ENCODE measurements at regions not wholly inside any gene's neighbourhood (a gene's known extent, or its start where the extent isn't known, plus 50 kb on each side); places are given as distances from the start of the nearest gene placed in this dataset.
A peak's percentile ranks its signal among the peaks of the same experiment; 100 is the strongest.
"Not testable (repeated sequence)": the region's sequence is repeated elsewhere in the genome, so short reads cannot be mapped to it uniquely, and the experiment has no call there.

DNA sequence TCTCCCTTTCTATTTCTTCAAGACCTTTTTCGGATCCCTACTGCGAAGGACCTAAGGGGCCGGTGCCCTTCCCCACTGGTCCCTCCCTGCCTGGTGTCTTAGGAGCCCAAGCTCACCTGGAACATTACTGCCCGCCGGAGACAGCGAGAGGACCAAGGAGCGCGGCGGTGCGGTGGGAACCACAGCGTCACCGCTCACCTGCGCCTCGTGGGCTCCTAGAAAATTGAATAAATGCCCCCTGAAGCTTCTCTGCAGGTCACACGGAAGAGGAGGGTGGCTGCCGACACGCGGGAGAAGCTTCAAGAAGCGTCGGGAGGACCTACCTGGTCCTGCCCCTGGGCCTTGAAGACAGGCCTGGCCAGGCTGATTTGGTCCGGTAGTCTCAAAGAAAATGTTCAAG, 65.2 kb downstream of the PPIAL4A start:
- DNase-seq (ENCODE audit: low read depth in 1 of 2, low spot score in 1 of 2), result no peak
- no peak overlapping the region for H3K4me3 ChIP-seq (replicated peaks; ENCODE audit: insufficient read depth, low read length)
- no peak for TF ChIP-seq GABPA (IDR thresholded peaks at IDR 0.05; ENCODE audit: low read depth)
- TF ChIP-seq SPI1 (IDR thresholded peaks at IDR 0.05; ENCODE audit: borderline replicate concordance, low read depth), result no peak
- TF ChIP-seq POLR2AphosphoS5 (IDR thresholded peaks at IDR 0.05; ENCODE audit: low read depth), result no peak

DNA sequence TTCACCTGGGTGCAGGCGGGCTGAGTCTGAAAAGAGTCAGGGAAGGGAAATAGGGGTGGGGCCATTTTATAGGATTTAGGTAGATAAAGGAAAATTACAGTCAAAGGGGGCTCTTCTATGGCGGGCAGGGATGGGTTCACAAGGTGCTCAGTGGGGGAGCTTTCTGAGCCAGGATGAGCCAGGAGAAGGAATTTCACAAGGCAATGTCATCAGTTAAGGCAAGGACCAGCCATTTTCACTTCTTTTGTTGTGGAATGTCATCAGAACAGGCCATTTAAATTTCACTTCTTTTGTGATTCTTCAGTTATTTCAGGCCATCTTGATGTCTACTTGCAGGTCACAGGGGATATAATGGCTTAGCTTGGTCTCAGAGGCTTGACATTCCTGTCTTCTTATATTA, 66.4 kb downstream of the PPIAL4A start:
- H3K27ac ChIP-seq (replicated peaks); H3K27me3 ChIP-seq (ENCODE audit: insufficient read depth, poor library complexity, severe bottlenecking); DNase-seq (ENCODE audit: low read depth in 1 of 2, low spot score in 1 of 2); H3K4me3 ChIP-seq (replicated peaks; ENCODE audit: insufficient read depth, low read length): not testable (repeated sequence)

More for the DNA sequence above, 65.2 kb downstream of the PPIAL4A start:
- Histone ChIP-seq H3K27me3 (ENCODE audit: insufficient read depth, poor library complexity, severe bottlenecking) (no peaks in the 10 kb centered on the region), H3K27ac (replicated peaks) (no peak overlapping the region)

DNA sequence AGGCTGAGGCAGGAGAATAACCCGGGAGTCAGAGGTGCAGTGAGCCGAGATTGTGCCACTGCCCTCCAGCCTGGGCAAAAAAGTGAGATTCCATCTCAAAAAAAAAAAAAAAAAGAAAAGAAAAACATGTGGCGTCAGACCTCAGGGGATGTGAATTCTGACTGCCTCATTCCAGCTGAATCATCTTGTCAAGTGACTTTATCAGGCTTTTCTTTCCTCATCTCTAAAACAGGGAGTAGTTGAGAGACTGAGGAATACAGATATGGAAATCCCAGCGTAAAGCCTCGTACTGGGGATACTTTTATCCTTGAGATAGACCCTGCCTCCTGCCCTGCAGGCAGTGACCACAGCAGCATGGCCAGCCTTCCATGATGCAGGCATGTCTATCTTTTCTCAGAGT, 76.4 kb downstream of the PPIAL4A start:
- not testable (repeated sequence) for DNase-seq (ENCODE audit: low read depth in 1 of 2, low spot score in 1 of 2); H3K27ac ChIP-seq (replicated peaks); H3K4me3 ChIP-seq (replicated peaks; ENCODE audit: insufficient read depth, low read length); H3K27me3 ChIP-seq (ENCODE audit: insufficient read depth, poor library complexity, severe bottlenecking)

DNA sequence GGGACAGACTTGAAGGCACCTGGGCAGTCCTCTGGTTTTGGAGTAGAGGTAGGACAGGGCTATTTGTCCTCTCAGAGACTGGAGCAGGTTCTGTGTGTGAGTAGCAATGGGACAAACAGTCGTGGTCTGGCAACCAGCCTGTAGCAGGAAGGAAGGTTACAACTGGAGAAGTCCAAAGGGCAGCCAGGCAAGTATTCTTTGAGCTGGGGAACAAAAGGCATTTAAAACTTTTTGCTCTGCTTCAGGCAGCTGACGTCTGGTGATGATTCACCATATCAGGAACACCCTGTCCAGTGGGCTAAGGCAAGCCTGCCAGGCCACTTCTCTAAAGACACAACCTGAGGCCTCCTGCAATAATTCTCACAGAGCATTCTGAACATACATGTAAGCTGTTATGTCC, 83.3 kb downstream of the PPIAL4A start:
- DNase-seq (ENCODE audit: low read depth in 1 of 2, low spot score in 1 of 2), result peak in 1 of 2 experiments; percentile 36
- H3K27ac ChIP-seq (replicated peaks); H3K27me3 ChIP-seq (ENCODE audit: insufficient read depth, poor library complexity, severe bottlenecking); H3K4me3 ChIP-seq (replicated peaks; ENCODE audit: insufficient read depth, low read length): not testable (repeated sequence)

DNA sequence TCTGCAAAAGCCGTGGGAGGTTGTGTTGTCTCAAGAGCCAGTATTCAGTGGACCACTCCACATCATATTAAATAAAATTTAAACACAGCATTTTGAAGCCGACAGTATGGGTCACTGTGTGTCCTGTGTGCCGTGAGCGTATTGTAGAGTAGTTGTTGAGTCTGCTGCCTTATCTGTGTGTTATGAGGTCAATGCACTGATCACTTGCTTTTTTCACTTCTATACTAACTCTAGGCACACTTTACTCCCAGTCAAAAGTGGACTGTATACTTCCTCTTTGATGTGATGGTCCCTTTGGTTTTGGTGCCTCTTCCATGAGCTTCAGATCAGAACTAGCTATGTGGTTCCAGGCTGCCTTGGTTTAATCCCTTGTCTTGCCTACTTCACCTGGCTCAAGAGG, 84.3 kb downstream of the PPIAL4A start:
- H3K27ac ChIP-seq (replicated peaks); H3K4me3 ChIP-seq (replicated peaks; ENCODE audit: insufficient read depth, low read length); DNase-seq (ENCODE audit: low read depth in 1 of 2, low spot score in 1 of 2); H3K27me3 ChIP-seq (ENCODE audit: insufficient read depth, poor library complexity, severe bottlenecking): not testable (repeated sequence)

DNA sequence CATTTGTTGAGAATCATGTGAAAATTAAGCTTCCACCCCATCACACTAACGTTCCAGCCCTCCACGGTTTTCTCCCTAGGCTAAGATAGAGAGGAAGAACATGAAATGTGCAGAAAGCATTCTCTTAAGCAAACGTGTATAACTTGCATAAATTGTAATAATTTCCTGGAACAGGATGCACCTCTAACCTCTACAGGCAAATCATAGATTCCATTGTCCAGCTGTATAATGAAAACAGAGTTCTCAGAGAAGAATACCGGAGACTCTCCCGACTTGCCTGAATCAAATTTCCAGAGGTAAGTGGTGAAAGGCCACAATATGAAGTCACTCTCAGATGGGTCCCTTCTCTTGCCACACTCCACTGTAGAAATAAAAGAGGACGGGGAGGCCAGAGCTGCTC, 87.7 kb downstream of the PPIAL4A start:
- H3K4me3 ChIP-seq (replicated peaks; ENCODE audit: insufficient read depth, low read length); H3K27ac ChIP-seq (replicated peaks); H3K27me3 ChIP-seq (ENCODE audit: insufficient read depth, poor library complexity, severe bottlenecking); DNase-seq (ENCODE audit: low read depth in 1 of 2, low spot score in 1 of 2): not testable (repeated sequence)

DNA sequence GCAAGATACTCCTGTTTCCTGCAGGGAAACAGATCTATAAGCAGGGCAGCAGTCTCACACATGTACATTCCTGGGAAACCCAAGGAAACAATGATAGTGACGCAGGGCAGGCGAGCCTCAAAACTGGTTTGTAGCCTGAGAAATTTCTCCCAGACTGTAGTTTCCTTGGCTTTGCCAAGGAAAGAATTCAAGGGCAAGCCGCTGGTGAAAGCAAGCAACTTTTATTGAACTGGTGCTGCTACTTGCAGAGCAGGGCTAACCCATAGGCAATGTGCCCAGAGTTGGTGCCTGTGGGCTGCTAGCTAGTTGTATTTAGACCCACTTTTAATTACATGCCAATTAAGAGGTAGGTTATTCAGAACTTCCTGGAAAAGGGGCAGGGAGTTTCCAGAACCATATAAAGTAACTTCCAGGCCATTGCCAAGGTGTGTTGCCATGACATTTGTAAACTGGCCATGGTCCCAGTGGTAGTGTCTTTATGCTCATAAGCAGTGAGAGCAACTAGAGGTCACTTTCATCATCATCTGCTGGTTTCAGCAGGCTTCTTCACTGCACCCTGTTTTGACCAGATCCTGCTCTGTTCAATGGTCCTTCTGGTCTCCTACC, 92.0 kb downstream of the PPIAL4A start:
- not testable (repeated sequence) for DNase-seq (ENCODE audit: low read depth in 1 of 2, low spot score in 1 of 2); H3K27me3 ChIP-seq (ENCODE audit: insufficient read depth, poor library complexity, severe bottlenecking); H3K27ac ChIP-seq (replicated peaks); H3K4me3 ChIP-seq (replicated peaks; ENCODE audit: insufficient read depth, low read length)

DNA sequence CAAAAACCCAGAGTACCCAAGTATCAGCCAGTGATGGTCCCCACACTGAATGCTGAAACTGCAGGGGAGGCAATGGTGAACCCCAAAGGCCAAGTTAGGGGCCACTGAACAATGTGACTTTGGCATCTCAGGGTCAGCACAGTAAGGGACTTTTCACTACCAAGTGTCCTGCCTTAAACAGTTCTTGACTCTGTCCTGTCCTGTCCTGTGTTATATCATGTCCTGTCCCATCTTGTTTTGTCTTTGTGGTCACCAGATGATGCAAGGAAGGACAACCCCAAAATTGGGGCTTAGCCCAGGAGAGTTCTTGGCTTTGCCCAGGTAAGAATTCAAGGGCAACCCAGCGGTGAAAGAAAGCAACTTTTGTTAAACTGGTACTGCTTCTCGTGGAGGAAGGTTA, 105.0 kb downstream of the PPIAL4A start:
- H3K27me3 ChIP-seq (ENCODE audit: insufficient read depth, poor library complexity, severe bottlenecking); DNase-seq (ENCODE audit: low read depth in 1 of 2, low spot score in 1 of 2); H3K4me3 ChIP-seq (replicated peaks; ENCODE audit: insufficient read depth, low read length); H3K27ac ChIP-seq (replicated peaks): not testable (repeated sequence)

DNA sequence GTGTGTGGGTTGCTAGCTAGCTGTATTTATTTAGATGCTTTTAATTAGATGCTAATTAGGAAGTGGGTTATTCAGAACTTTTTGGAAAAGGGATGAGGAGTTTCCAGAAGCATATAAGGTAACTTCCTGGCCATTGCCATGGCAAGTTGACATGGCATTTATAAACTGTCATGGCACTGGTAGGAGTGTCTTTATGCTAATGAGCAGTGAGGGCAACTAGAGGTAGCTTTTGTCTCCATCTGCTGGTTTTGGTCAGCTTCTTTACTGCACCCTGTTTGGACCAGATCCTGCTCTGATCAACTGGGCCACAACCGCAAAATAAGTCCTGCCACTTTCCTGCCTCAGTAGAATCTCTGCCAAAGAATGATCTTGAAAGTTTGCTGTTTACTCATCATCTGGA, 105.5 kb downstream of the PPIAL4A start:
- not testable (repeated sequence) for H3K27me3 ChIP-seq (ENCODE audit: insufficient read depth, poor library complexity, severe bottlenecking); DNase-seq (ENCODE audit: low read depth in 1 of 2, low spot score in 1 of 2)

DNA sequence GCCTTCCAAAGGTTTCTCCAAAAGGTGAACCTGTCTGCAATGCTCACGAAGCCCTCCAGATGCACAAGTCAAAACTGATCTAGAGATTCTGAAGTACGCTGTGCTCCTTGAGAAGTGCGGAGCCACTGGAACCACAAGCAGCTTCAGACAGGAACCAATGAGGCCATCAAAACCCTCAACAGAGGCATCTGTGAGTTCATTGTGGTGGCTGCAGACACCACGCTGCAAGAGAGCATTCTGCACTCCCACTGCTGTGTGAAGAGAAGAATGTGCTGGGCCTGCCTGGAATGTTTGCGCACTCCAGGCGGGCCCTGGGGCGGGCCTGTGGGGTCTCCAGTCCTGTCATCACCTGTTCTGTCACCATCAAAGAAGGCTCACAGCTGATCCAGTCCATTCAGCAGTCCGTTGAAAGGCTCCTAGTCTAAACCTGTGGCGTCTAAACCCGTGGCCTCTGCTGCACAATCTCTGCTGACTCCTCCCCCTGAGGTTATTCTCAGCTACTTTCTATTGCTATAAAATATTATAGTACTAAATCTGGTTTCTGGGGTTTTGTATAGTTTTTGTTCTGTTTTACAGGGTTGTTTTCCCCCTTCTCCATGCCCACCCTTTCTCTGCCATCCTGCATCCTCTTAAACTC, 111.6 kb downstream of the PPIAL4A start:
- H3K27ac ChIP-seq (replicated peaks); H3K27me3 ChIP-seq (ENCODE audit: insufficient read depth, poor library complexity, severe bottlenecking); H3K4me3 ChIP-seq (replicated peaks; ENCODE audit: insufficient read depth, low read length); DNase-seq (ENCODE audit: low read depth in 1 of 2, low spot score in 1 of 2): not testable (repeated sequence)

More for the DNA sequence above, 105.5 kb downstream of the PPIAL4A start:
- not testable (repeated sequence) for H3K4me3 ChIP-seq (replicated peaks; ENCODE audit: insufficient read depth, low read length); H3K27ac ChIP-seq (replicated peaks)

DNA sequence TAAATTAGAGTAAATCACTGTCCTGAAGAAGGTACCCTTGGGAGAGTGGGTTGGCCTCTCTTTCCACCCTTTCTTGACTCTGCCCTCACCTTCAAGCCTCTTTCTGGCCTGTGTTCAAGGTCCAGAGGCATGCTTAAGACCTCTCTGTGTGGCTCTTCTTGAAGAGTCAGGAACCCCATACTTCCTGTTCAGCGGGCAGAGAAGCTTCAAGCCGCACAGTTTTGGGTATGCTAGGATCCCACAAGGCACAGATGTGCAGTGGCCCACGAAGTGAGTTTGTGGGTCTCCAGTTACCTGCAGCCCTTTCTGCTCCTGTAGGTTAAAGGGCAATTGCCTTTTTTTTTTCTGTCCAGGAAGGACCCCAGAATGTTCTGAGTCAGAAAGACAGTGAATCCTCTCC, 113.7 kb downstream of the PPIAL4A start:
- not testable (repeated sequence) for DNase-seq (ENCODE audit: low read depth in 1 of 2, low spot score in 1 of 2); H3K27ac ChIP-seq (replicated peaks); H3K27me3 ChIP-seq (ENCODE audit: insufficient read depth, poor library complexity, severe bottlenecking); H3K4me3 ChIP-seq (replicated peaks; ENCODE audit: insufficient read depth, low read length)

DNA sequence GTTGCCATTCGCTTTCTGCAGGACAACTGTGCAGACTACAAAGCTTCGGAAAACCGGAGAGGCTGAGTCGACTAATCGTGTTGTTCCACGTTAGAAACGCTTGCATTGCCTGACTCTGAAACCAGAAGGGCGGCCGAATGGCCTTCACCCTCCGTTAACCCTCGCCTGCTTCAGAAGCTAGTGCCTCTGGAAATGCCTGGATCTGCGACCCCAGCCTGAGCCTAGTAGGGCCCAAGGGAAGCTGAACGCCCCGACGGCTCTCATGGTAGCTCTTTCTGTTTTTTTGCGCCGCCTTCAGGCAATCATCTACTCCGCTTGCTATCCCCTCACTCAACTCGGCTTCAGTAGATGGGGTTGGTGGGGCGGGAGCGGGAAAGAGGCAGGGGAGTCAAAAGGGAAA, 117.3 kb downstream of the PPIAL4A start:
- H3K27me3 ChIP-seq (ENCODE audit: insufficient read depth, poor library complexity, severe bottlenecking); H3K27ac ChIP-seq (replicated peaks); DNase-seq (ENCODE audit: low read depth in 1 of 2, low spot score in 1 of 2); H3K4me3 ChIP-seq (replicated peaks; ENCODE audit: insufficient read depth, low read length): not testable (repeated sequence)

DNA sequence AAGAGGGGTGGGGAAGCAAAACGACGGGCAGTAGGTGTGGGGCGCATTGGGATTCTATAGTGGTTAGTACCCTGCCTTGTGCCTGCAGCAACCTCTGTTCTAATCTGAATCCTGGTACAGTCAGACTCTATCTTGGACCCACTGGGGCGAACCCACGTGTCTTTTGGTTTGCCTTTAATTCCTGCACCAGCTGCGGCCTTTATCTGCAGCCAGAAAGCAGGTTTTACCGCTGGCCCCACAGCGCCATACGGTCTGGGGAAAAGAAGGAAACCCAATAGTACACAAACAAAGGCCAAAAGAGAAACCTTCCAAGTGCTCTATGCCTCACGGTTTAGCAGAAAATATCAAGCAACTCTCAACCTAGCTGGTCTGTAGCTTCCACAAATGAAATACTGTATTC, 118.2 kb downstream of the PPIAL4A start:
- not testable (repeated sequence) for H3K27me3 ChIP-seq (ENCODE audit: insufficient read depth, poor library complexity, severe bottlenecking); H3K4me3 ChIP-seq (replicated peaks; ENCODE audit: insufficient read depth, low read length); H3K27ac ChIP-seq (replicated peaks); DNase-seq (ENCODE audit: low read depth in 1 of 2, low spot score in 1 of 2)

DNA sequence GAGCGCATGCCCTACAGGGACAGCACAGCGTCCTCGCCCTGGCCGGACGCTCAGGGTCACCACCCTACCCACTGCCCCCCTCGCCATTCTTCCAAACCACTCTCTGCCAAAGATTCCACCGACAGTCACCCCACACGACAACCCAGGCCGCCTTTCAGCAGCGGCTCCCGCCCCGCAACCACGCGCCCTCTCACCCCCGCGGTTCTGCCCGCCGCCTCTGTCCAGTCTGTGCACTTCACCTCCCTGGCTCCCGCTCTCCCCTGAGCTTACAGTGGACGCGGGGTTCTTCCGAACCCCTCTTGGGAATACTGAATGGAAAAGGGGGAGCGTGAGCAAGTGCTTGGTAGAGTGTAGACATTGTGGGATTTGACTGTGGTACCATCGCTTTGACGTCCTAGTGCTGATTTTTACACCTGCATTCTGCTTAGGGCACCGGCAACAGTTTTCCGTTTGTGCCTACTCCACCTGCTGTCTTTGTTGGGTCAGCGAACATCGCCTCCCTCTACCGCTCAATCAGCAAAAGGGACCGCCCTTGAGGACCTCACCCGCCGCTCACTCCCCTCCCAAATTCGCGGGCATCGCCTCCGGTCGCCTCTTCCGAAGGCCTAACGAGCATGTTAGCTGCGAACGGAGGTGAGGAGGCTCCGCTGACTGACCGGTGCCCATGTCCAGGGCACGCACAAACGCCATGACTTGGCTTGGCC, 119.1 kb downstream of the PPIAL4A start:
- H3K4me3 ChIP-seq (replicated peaks; ENCODE audit: insufficient read depth, low read length); DNase-seq (ENCODE audit: low read depth in 1 of 2, low spot score in 1 of 2); H3K27me3 ChIP-seq (ENCODE audit: insufficient read depth, poor library complexity, severe bottlenecking); H3K27ac ChIP-seq (replicated peaks): not testable (repeated sequence)

All from HL-60 (cell line).